ENCODE measurements at regions not wholly inside any gene's neighbourhood (a gene's known extent, or its start where the extent isn't known, plus 50 kb on each side); places are given as distances from the start of the nearest gene placed in this dataset.

DNA sequence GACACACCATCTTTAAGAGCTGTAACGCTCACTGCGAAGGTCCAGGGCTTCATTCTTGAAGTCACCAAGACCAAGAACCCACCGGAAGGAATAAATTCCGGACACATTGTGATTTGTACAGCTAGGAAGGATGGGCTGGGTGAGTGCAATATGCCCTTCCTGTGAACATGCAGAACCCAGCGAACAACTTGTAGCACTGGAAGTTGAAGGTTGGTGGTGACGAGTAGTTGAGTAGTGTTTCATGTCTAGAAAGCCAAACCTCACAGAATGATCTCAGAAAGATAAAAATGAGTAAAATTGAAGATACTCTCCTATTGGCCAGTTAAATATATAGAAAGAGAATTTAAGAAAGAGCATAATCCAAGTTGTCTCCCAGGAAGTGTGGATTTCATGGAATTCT lies 462.2 kb upstream of the CFAP20DC start:
- intact Hi-C loops (cut with DNase I), result no loop called here
- Histone ChIP-seq H3K4me1 (no peaks in the 10 kb centered on the region), H3K27ac (no peak overlapping the region), H3K9me3 (no peaks in the 10 kb centered on the region), H3K36me3 (no peaks in the 10 kb centered on the region), H3K27me3 (no peaks in the 10 kb centered on the region), H3K4me3 (no peak overlapping the region)
- WGBS, 4 donors, result 75 to 95% (median 84%) methylated on average over 6 of the region's 6 CpGs
- ATAC-seq (no peak), DNase-seq (no peak)
- no peak for TF ChIP-seq POLR2A (IDR thresholded peaks at IDR 0.05)
- TF ChIP-seq, protein P1, sequence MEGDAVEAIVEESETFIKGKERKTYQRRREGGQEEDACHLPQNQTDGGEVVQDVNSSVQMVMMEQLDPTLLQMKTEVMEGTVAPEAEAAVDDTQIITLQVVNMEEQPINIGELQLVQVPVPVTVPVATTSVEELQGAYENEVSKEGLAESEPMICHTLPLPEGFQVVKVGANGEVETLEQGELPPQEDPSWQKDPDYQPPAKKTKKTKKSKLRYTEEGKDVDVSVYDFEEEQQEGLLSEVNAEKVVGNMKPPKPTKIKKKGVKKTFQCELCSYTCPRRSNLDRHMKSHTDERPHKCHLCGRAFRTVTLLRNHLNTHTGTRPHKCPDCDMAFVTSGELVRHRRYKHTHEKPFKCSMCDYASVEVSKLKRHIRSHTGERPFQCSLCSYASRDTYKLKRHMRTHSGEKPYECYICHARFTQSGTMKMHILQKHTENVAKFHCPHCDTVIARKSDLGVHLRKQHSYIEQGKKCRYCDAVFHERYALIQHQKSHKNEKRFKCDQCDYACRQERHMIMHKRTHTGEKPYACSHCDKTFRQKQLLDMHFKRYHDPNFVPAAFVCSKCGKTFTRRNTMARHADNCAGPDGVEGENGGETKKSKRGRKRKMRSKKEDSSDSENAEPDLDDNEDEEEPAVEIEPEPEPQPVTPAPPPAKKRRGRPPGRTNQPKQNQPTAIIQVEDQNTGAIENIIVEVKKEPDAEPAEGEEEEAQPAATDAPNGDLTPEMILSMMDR (IDR thresholded peaks at IDR 0.05), result no peak

DNA sequence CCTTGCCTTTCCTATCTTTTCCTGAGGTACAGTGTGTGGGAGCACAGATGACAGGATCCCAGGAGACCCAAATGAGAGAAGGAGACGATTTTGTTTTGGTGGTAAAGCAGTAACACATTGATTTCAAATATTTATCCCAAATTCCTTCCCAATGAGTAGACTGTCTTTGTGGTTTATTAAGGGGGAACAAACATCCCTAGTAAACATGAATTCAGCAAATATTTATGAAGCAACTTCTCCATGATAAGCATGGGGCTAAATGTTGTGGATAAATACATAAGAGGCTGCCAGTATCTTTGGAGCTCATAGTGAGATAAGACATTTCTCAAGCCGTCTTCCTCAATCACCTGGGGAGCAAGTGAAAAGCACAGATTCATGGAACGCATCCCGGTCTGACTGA lies 460.8 kb upstream of the CFAP20DC start:
- 37 to 54% (median 42%) methylated on average over 4 of the region's 4 CpGs for WGBS, 4 donors
- no peak for ATAC-seq
- Histone ChIP-seq H3K27ac (no peak overlapping the region), H3K9me3 (no peaks in the 10 kb centered on the region), H3K27me3 (no peaks in the 10 kb centered on the region), H3K4me1 (no peaks in the 10 kb centered on the region), H3K36me3 (no peaks in the 10 kb centered on the region), H3K4me3 (no peak overlapping the region)
- intact Hi-C loops (cut with DNase I), result no loop called here
- no peak for DNase-seq
- no peak for TF ChIP-seq POLR2A (IDR thresholded peaks at IDR 0.05)

- DNase-seq (no peak), ATAC-seq (no peak)
- no peaks in the 10 kb centered on the region for H3K36me3 ChIP-seq
- intact Hi-C loops (cut with DNase I), result no loop called here
- H3K27ac ChIP-seq, result no peak overlapping the region
- TF ChIP-seq, protein P1 (IDR thresholded peaks at IDR 0.05), result no peak
- TF ChIP-seq POLR2A (IDR thresholded peaks at IDR 0.05), result no peak
- 77 to 86% (median 82%) methylated on average over 10 of the region's 10 CpGs for WGBS, 4 donors
- no peaks in the 10 kb centered on the region for H3K9me3 ChIP-seq
- no peaks in the 10 kb centered on the region for H3K27me3 ChIP-seq
- no peak overlapping the region for H3K4me3 ChIP-seq
- no peaks in the 10 kb centered on the region for H3K4me1 ChIP-seq
Measured at GRCh38 chr3:59508273-59508672, 458.4 kb upstream of the CFAP20DC start.

DNA sequence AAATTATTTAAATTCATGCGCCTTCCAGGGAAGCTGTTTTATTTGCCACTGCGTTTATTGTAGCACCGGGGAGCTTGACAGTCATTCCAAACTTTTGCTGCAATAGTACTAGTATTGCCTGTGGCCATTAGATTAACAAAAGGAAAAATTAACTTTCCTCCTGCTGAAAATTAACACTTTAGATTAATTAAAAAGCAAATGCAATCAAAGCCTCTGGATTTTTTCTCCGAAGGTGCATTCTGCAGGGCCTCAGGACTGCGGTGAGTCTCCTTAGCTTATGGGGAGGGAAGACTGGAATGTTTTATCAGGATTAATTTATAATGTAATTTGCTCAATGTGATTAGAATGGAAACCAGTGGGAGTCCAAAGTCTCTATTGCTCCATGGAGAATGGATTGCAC lies 456.4 kb upstream of the CFAP20DC start:
- intact Hi-C loops (cut with DNase I), result no loop called here
- ATAC-seq, result no peak
- WGBS, 4 donors, result 76 to 88% (median 84%) methylated on average over 5 of the region's 5 CpGs

DNA sequence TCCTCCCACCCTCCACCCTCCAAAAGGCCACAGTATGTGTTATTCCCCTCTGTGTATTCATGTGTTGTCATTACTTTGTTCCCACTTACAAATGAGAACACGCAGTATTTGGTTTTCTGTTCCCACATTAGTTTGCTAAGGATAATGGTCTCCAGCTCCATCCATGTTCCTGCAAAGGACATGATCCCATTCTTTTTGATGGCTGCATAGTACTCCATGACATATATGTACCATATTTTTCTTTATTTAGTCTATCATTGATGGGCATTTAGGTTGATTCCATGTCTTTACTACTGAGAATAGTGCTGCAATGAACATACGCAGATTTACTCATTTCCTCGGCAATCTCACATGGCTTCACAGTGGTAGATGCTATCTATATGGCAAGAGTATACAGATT lies 453.6 kb upstream of the CFAP20DC start:
- WGBS, 4 donors, result 93 to 99% (median 95%) methylated on average over 3 of the region's 3 CpGs
- ATAC-seq (no peak), DNase-seq (no peak)
- Histone ChIP-seq H3K36me3 (no peaks in the 10 kb centered on the region), H3K27me3 (no peaks in the 10 kb centered on the region), H3K9me3 (no peaks in the 10 kb centered on the region), H3K4me1 (no peaks in the 10 kb centered on the region), H3K4me3 (no peak overlapping the region), H3K27ac (no peak overlapping the region)
- TF ChIP-seq, protein P1 (IDR thresholded peaks at IDR 0.05), result no peak
- no peak for TF ChIP-seq POLR2A (IDR thresholded peaks at IDR 0.05)
- intact Hi-C loops (cut with DNase I), result no loop called here

More for the DNA sequence above, 456.4 kb upstream of the CFAP20DC start:
- no peaks in the 10 kb centered on the region for H3K36me3 ChIP-seq
- H3K4me1 ChIP-seq, result no peaks in the 10 kb centered on the region
- no peak overlapping the region for H3K4me3 ChIP-seq
- no peak for DNase-seq
- H3K27me3 ChIP-seq, result no peaks in the 10 kb centered on the region
- no peak for TF ChIP-seq POLR2A (IDR thresholded peaks at IDR 0.05)
- TF ChIP-seq, protein P1 (IDR thresholded peaks at IDR 0.05), result no peak
- no peaks in the 10 kb centered on the region for H3K9me3 ChIP-seq
- no peak overlapping the region for H3K27ac ChIP-seq

Measured in heart left ventricle (tissue), 16 donors.